ENCODE measurements at regions not wholly inside any gene's neighbourhood (a gene's known extent, or its start where the extent isn't known, plus 50 kb on each side); places are given as distances from the start of the nearest gene placed in this dataset.

GRCh38 chr6:126551832-126552231, 211.9 kb downstream of the CENPW start:
- in situ Hi-C loops (cut with MboI; ENCODE audit: low pct_unique_long_range_greater_than_20kb, low sequenced_read_pairs, unreplicated experiment): no loop called here
- no peak for TF ChIP-seq CTCF (IDR thresholded peaks at IDR 0.05; ENCODE audit: extremely low read depth, insufficient read depth, missing control alignments)
- no peak for DNase-seq (ENCODE audit: low spot score)

- DNase-seq (ENCODE audit: low spot score): no peak
- TF ChIP-seq CTCF (IDR thresholded peaks at IDR 0.05; ENCODE audit: extremely low read depth, insufficient read depth, missing control alignments): no peak
- in situ Hi-C loops (cut with MboI; ENCODE audit: low pct_unique_long_range_greater_than_20kb, low sequenced_read_pairs, unreplicated experiment): no loop called here
These were observed 213.9 kb downstream of the CENPW start for GRCh38 chr6:126553854-126554253.

- no peak for TF ChIP-seq CTCF (IDR thresholded peaks at IDR 0.05; ENCODE audit: extremely low read depth, insufficient read depth, missing control alignments)
- in situ Hi-C loops (cut with MboI; ENCODE audit: low pct_unique_long_range_greater_than_20kb, low sequenced_read_pairs, unreplicated experiment): no loop called here
- DNase-seq (ENCODE audit: low spot score): no peak
These were observed 230.6 kb downstream of the CENPW start for GRCh38 chr6:126570507-126570906.

- DNase-seq (ENCODE audit: low spot score): no peak
- no peak for TF ChIP-seq CTCF (IDR thresholded peaks at IDR 0.05; ENCODE audit: extremely low read depth, insufficient read depth, missing control alignments)
- in situ Hi-C loops (cut with MboI; ENCODE audit: low pct_unique_long_range_greater_than_20kb, low sequenced_read_pairs, unreplicated experiment): no loop called here
These were observed 234.4 kb downstream of the CENPW start for GRCh38 chr6:126574301-126574700.

- no peak for DNase-seq (ENCODE audit: low spot score)
- TF ChIP-seq CTCF (IDR thresholded peaks at IDR 0.05; ENCODE audit: extremely low read depth, insufficient read depth, missing control alignments): no peak
- in situ Hi-C loops (cut with MboI; ENCODE audit: low pct_unique_long_range_greater_than_20kb, low sequenced_read_pairs, unreplicated experiment): no loop called here
These were observed 241.4 kb downstream of the CENPW start for GRCh38 chr6:126581316-126581715.

- DNase-seq (ENCODE audit: low spot score): no peak
- in situ Hi-C loops (cut with MboI; ENCODE audit: low pct_unique_long_range_greater_than_20kb, low sequenced_read_pairs, unreplicated experiment): no loop called here
- no peak for TF ChIP-seq CTCF (IDR thresholded peaks at IDR 0.05; ENCODE audit: extremely low read depth, insufficient read depth, missing control alignments)
These were observed 260.5 kb downstream of the CENPW start for GRCh38 chr6:126600258-126600916.

Measured in GM13977 (cell line).